Right atrium auricular region (tissue), 2 donors: ENCODE measurements at regions not wholly inside any gene's neighbourhood (a gene's known extent, or its start where the extent isn't known, plus 50 kb on each side); places are given as distances from the start of the nearest gene placed in this dataset.

Source experiments
- DNase-seq: peaks from one replicate; pipeline ENCODE4 v3.0.0-alpha.2; 2019; ENCODE audit warnings: low spot score
- H3K27ac ChIP-seq, 2 donors: fragments of 200-600 bp; sonication (generic); 1 replicate in 1 of 2; 2 replicates in 1 of 2; pipeline ENCODE4 v1.5.1; 2016 to 2019
- H3K27me3 ChIP-seq, 2 donors: fragments of 200-600 bp; sonication (generic); one replicate each; pipeline versions ENCODE4 v1.5.1 to v1.6.0; 2017 to 2019
- H3K36me3 ChIP-seq: fragments of 200-600 bp; sonication (generic); one replicate; pipeline ENCODE4 v1.5.1; 2016
- H3K4me1 ChIP-seq, 2 donors: fragments of 200-600 bp; sonication (generic); one replicate each; pipeline versions ENCODE4 v1.5.1 to v1.6.0; 2017 to 2019
- H3K4me3 ChIP-seq, 2 donors: fragments of 200-600 bp; sonication (generic); 1 replicate in 1 of 2; 2 replicates in 1 of 2; pipeline ENCODE4 v1.5.1; 2017 to 2019; ENCODE audit warnings: mild to moderate bottlenecking in 1 of 2, moderate library complexity in 1 of 2
- H3K9me3 ChIP-seq, 2 donors: fragments of 200-600 bp; sonication (generic); one replicate each; pipeline ENCODE4 v1.5.1; 2019
- TF ChIP-seq, protein P1 (sequence below), 2 donors: fragments of 200-600 bp; sonication (generic); IDR thresholded peaks; one replicate each; pipeline ENCODE4 v1.5.1; 2019; ENCODE audit warnings: antibody characterized with exemption in 2 of 2

DNA sequence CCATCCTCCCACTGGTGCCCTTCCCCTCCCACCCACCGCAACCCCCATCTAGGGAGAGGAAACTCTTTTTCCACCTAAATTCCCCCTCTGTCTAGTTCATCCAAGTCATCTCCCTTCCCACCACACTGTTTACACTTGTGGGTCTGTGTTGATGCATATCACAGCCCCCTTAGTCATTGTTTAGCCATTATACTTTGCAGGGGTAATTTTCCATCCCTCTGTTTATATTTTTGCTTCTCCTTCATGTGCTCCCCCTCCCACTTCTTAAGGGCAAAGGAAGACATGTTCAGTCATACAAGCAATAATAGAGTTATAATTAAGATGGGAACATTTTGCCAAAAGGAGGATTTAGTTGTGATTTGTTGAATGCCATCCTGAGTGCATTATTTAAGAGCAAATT is 187.8 kb upstream of the TNP1 start:
- Histone ChIP-seq H3K4me3 (no peak overlapping the region), H3K4me1 (peaks cover 0 to 10% of the 10 kb centered on the region in 2 donors), H3K27ac (no peak overlapping the region), H3K9me3 (no peaks in the 10 kb centered on the region), H3K36me3 (no peaks in the 10 kb centered on the region), H3K27me3 (no peaks in the 10 kb centered on the region)
- TF ChIP-seq, protein P1, sequence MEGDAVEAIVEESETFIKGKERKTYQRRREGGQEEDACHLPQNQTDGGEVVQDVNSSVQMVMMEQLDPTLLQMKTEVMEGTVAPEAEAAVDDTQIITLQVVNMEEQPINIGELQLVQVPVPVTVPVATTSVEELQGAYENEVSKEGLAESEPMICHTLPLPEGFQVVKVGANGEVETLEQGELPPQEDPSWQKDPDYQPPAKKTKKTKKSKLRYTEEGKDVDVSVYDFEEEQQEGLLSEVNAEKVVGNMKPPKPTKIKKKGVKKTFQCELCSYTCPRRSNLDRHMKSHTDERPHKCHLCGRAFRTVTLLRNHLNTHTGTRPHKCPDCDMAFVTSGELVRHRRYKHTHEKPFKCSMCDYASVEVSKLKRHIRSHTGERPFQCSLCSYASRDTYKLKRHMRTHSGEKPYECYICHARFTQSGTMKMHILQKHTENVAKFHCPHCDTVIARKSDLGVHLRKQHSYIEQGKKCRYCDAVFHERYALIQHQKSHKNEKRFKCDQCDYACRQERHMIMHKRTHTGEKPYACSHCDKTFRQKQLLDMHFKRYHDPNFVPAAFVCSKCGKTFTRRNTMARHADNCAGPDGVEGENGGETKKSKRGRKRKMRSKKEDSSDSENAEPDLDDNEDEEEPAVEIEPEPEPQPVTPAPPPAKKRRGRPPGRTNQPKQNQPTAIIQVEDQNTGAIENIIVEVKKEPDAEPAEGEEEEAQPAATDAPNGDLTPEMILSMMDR (IDR thresholded peaks at IDR 0.05), result no peak
- no peak for DNase-seq

DNA sequence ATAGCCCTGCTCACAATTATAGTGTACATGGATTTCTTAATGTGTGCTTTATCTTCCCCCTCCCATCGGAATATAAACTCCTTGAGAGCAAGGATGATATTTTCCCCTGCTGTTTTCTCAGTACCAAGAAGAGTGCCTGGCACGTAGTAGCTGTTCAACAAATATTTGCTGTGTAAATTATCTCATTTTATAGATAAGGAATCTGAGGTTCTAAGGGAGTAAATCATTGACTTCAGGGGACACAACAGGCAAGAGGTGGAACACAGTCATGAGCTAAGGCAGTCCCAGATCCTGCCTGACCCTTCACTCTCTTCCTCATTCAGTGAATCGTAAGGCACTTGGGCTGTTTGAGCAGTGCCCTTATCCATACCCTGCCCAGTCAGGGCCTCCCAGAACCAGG is 187.3 kb upstream of the TNP1 start:
- Histone ChIP-seq H3K27me3 (no peaks in the 10 kb centered on the region), H3K27ac (no peak overlapping the region), H3K9me3 (no peaks in the 10 kb centered on the region), H3K36me3 (no peaks in the 10 kb centered on the region), H3K4me1 (peaks cover 0 to 8% of the 10 kb centered on the region in 2 donors), H3K4me3 (no peak overlapping the region)
- TF ChIP-seq, protein P1 (IDR thresholded peaks at IDR 0.05), result no peak
- DNase-seq, result no peak

DNA sequence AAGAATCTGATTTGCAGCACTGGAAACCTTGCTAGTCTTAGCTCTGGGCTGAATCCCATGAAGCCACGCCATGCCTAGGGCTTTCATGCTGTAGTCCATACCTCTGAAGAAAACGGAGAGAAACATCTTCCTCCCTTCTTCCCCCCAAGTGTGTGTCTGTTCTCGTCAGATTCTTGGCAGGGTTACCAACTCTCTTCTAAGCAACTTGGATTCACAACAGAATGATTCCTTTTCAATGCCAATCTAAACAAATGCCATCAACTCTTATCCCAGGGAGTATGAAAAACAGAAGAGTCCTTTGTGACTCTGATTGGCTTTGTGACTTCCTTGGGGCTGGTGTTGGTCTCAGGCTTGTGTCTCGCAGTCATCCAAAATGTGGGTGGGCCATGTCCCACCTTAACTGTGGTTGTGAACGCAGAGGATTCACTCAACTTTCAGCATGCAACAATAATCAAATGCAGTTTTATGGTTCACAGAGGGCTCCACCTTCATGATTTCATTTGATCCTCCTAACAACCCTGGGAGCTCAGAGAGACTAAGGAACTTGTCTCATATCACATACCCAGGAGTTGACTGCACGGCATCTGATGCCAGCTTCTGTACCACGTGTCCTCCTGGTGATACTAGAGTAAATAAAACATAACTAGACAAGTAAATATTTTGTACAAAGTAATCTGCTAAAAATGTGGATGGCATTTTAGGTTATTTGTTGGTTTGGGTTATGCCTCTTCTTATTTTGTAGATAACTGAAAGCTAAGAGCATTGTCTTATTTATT is 186.0 kb upstream of the TNP1 start:
- Histone ChIP-seq H3K36me3 (no peaks in the 10 kb centered on the region), H3K27ac (no peak overlapping the region), H3K27me3 (no peaks in the 10 kb centered on the region), H3K4me3 (no peak overlapping the region), H3K4me1 (peaks cover 0 to 8% of the 10 kb centered on the region in 2 donors), H3K9me3 (no peaks in the 10 kb centered on the region)
- TF ChIP-seq, protein P1 (IDR thresholded peaks at IDR 0.05), result no peak
- DNase-seq, result no peak

DNA sequence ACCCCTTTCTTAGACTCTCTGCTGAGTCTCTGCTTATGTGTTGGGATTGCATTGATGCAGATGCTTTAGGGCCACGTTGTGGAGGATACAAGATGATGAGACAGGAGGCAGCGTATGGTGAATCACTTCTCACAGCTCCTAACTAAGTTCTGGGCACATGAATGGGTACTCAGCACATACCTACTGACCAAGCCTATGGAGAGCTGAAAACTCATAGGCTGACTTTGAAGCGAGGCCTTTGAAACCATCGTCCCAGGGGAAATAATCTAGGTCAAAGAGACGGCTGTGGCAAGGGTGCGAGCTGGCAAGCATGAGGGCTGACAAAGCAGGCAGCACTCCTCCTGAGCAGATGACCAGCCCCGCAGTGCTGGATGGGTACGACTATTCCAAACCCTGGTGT is 180.2 kb upstream of the TNP1 start:
- TF ChIP-seq, protein P1 (IDR thresholded peaks at IDR 0.05), result no peak
- Histone ChIP-seq H3K4me1 (peaks cover 0 to 14% of the 10 kb centered on the region in 2 donors), H3K9me3 (no peaks in the 10 kb centered on the region), H3K36me3 (no peaks in the 10 kb centered on the region), H3K4me3 (no peak overlapping the region), H3K27ac (no peak overlapping the region), H3K27me3 (no peaks in the 10 kb centered on the region)
- DNase-seq, result no peak

DNA sequence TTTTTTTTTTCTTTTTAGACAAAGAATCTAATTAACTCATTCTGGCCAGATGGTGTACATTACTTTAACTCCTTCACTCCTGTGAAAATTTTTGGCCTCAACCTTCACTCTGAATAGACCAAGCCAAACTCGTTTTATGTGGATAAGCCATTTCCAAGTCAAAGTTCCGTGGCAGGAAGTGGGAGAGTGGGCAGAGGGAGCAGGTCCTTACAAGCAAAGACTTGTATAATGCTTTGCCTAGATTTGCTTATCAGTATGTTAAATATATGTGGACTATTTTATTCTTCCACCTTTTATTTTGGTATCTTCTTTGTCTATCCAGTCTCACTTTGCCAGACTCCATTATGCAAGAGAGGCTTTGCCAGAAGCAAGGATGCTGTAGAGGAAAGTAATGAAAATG is 178.1 kb upstream of the TNP1 start:
- no peak for DNase-seq
- H3K9me3 ChIP-seq, result no peaks in the 10 kb centered on the region
- peaks cover 0 to 14% of the 10 kb centered on the region in 2 donors for H3K4me1 ChIP-seq
- H3K27ac ChIP-seq, result no peak overlapping the region
- H3K36me3 ChIP-seq, result no peaks in the 10 kb centered on the region
- no peak overlapping the region for H3K4me3 ChIP-seq
- TF ChIP-seq, protein P1 (IDR thresholded peaks at IDR 0.05), result no peak
- no peaks in the 10 kb centered on the region for H3K27me3 ChIP-seq

DNA sequence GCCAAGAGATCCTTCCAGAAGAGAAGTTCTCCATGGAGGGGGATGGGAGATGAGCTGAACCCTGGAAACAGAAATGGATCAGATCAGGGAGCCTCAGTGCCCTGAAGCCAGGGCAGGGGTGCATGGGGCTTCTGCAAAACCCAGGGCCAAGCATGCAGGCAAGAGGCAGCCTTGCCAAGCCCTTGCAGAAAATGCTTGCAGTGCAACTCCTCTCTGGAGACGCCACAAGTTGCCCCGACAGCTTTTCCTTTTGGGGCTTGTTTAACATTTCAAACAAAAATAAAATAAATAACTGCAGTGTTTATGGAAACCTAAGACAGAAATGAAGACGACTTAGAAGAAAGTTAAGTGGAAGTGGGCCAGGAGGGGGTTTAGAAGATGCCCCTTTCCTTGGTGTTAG is 177.5 kb upstream of the TNP1 start:
- TF ChIP-seq, protein P1 (IDR thresholded peaks at IDR 0.05), result no peak
- no peak overlapping the region for H3K4me3 ChIP-seq
- H3K27ac ChIP-seq, result no peak overlapping the region
- no peaks in the 10 kb centered on the region for H3K9me3 ChIP-seq
- peaks cover 0 to 14% of the 10 kb centered on the region in 2 donors for H3K4me1 ChIP-seq
- no peak for DNase-seq
- H3K36me3 ChIP-seq, result no peaks in the 10 kb centered on the region
- no peaks in the 10 kb centered on the region for H3K27me3 ChIP-seq
